ENCODE measurements at regions not wholly inside any gene's neighbourhood (a gene's known extent, or its start where the extent isn't known, plus 50 kb on each side); places are given as distances from the start of the nearest gene placed in this dataset.

GRCh38 chr6:134420614-134421181, 102.8 kb upstream of the SGK1 start:
- TF ChIP-seq, protein P1, sequence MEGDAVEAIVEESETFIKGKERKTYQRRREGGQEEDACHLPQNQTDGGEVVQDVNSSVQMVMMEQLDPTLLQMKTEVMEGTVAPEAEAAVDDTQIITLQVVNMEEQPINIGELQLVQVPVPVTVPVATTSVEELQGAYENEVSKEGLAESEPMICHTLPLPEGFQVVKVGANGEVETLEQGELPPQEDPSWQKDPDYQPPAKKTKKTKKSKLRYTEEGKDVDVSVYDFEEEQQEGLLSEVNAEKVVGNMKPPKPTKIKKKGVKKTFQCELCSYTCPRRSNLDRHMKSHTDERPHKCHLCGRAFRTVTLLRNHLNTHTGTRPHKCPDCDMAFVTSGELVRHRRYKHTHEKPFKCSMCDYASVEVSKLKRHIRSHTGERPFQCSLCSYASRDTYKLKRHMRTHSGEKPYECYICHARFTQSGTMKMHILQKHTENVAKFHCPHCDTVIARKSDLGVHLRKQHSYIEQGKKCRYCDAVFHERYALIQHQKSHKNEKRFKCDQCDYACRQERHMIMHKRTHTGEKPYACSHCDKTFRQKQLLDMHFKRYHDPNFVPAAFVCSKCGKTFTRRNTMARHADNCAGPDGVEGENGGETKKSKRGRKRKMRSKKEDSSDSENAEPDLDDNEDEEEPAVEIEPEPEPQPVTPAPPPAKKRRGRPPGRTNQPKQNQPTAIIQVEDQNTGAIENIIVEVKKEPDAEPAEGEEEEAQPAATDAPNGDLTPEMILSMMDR (IDR thresholded peaks at IDR 0.05) = no peak
- no peak for TF ChIP-seq POLR2A (IDR thresholded peaks at IDR 0.05)
